ENCODE measurements at regions not wholly inside any gene's neighbourhood (a gene's known extent, or its start where the extent isn't known, plus 50 kb on each side); places are given as distances from the start of the nearest gene placed in this dataset.
"Not testable (repeated sequence)": the region's sequence is repeated elsewhere in the genome, so short reads cannot be mapped to it uniquely, and the experiment has no call there.

GRCh38 chr3:95197661-95198060, 1134.8 kb downstream of the NSUN3 start:
- DNase-seq = no peak

DNA sequence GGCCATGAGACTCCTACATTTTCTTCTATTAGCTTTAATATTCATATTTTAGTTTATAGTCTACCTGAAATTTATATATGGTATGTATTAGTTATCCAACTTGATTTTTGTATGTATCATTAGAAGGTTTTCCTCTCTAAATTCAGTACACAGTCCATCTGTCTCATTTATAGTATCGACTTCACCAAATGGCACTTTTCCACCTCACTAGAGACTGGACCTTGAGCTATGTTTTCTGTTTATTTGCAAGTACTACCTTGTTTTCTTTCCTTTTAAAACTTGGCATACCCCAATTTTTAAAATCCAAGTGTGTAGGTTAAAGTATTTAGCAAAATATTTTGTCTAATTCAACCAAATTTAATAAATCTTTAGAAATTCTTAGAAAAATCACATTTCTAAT, 1137.5 kb downstream of the NSUN3 start:
- DNase-seq = no peak

GRCh38 chr3:95210878-95211277, 1148.0 kb downstream of the NSUN3 start:
- DNase-seq = no peak

- DNase-seq = no peak
Observed at GRCh38 chr3:95212117-95212516, 1149.3 kb downstream of the NSUN3 start.

DNA sequence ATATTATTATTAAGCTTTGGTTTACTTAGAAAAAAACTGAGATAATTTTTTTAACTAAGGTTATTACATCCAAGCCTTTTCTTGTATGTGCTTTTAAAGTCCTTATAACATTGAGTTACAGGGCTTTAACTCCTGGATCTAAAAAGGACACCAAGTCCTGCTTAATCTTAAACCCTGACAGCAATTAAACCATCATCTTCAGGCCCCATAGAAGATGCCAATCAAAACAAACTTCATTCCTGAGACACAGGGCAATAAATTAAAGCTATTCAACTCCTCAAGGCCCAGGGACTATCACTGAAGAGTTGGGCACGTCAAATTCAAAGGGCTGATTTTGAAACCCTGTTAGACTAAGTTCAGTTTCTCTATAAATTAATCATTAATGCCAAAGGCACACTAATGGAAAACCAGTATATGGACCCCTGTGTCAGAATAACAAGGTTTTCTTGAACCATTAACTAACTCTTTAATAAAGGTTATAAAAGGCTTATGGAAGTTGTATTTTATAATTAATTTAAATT, 1152.6 kb downstream of the NSUN3 start:
- DNase-seq = no peak

DNA sequence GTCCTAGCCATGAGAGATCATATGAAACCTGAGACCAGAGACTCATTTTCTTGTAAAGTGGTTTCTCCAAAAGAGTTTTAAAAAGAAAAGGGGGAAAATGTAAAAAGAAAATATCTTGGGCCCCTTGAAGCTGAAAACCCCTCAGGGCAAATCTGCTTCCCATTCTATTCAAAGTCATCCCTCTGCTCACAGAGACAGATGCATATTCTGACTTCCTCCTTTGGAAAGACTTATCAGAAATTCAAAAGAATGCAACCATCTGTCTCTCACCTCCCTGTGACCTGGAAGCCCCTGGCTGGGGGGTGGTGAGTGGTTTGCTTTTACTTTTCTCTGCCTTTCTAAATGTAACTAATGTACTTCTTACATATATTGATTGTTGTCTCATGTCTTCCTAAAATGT, 1154.8 kb downstream of the NSUN3 start:
- DNase-seq = no peak

GRCh38 chr3:95218484-95218883, 1155.6 kb downstream of the NSUN3 start:
- DNase-seq = no peak

DNA sequence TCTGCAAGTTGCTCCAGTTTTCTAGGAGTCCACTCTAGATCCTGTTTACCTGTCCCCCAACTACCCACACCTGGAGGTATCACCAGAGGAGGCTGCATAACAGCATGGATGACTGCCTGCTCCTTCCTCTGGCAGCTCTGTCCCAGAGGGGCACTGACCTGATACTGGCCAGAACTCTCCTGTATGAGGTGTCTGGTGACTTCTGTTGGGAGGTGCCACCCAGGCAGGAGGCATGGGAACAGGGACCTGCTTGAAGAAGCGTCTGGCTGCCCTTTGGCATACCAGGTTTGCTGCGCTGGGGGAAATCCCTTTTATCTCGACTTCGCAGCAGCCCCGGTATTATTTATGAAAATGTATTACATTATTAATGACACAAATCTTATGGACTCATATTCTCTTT, 1163.6 kb downstream of the NSUN3 start:
- no peak for DNase-seq

DNA sequence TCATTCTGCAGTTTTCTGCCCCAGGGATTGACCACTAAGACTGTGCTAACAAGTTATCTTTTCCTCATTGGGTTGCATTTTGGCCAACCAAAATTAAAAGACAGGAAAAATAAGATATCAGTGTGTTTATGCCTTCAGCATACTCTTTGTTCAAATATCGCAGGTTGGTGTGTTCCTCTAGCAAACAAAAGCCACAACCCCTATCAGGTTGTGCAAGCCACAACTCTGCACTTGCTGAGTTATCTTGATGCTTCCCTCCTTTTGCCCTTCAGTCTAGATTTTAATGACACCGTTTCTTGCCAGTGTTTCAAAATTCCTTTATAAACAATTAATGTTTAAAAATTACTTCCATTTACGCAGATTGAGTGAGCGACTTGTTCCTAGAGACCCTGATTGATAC, 1164.2 kb downstream of the NSUN3 start:
- no peak for DNase-seq

- DNase-seq = no peak
Observed at GRCh38 chr3:95228416-95228815, 1165.6 kb downstream of the NSUN3 start.

GRCh38 chr3:95235916-95236315, 1173.1 kb downstream of the NSUN3 start:
- no peak for DNase-seq

- no peak for DNase-seq
Observed at GRCh38 chr3:95237783-95238182, 1174.9 kb downstream of the NSUN3 start.

DNA sequence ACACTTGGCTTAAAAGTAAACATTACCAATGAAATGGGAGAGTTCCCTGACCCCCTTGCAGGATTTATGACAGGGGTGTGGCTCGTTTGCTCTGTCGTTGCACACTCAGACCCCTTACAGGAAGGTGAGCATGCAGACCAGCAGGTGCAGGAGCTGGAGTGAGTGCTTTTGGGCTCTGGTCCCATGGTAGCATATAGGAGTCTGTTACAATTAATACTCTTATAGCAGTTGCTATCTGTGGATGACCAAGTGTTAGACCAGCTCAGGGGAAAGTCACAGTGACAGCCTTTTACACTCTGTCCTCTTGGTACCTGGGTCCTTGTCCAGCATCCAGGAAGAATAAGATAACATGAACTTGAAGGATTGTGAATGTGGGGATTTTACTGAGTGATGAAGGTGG, 1177.5 kb downstream of the NSUN3 start:
- DNase-seq = no peak

- DNase-seq = not testable (repeated sequence)
Observed at GRCh38 chr3:95241256-95241655, 1178.4 kb downstream of the NSUN3 start.

DNA sequence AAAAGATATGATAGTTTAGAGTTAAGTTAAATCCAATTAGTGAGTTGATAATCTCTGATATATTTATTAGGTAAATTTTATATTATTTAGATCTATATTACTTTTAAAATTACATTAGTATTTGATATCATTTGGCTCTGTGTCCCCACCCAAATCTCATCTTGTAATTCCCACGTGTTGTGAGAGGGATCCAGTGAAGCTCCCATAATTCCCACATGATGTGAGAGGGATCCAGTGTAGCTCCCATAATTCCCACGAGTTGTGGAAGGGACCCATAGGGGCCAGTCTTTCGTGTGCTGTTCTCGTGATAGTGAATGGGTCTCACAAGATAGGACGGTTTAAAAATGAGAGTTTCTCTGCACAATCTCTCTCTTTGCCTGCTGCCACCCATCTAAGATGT, 1183.6 kb downstream of the NSUN3 start:
- DNase-seq = no peak

DNA sequence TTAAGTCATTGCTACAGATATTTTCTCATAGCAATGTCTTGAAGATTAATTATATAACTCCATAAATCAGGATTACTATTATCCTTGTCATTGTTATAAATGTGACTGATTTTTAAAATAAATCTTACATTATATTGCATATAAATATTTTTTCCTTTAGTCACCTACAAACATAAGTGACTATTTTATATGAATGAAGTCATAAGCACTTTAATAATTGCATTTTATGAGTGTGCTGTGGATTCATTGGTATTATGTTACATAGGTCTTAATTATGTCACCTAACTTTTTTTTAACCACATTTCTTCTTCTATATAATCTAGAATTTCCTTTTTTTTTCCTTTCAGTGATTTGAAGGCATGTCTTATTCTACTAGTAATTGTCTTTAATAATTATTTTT, 1191.2 kb downstream of the NSUN3 start:
- DNase-seq = no peak

DNA sequence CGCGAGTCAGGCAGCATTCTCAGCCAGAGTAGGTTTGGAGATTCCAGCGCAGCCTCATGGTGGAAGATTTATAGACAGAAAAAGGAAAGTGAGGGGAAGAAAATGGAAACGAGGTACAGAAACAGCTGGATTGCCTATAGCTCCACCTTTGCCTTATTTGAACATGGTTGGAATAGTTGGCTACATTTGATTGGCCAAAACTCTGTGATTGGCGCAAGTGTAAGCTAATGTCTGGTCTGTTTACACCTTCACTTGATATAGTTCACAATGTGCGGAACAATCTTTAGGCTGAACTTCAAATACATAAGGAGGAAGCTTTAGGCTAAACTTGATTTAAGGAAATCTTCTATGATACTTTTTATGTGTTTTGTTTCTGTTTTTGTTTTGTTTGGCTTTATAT, 1191.9 kb downstream of the NSUN3 start:
- DNase-seq = no peak

GRCh38 chr3:95265129-95265528, 1202.3 kb downstream of the NSUN3 start:
- DNase-seq = no peak

- no peak for DNase-seq
Observed at GRCh38 chr3:95271395-95271794, 1208.5 kb downstream of the NSUN3 start.

DNA sequence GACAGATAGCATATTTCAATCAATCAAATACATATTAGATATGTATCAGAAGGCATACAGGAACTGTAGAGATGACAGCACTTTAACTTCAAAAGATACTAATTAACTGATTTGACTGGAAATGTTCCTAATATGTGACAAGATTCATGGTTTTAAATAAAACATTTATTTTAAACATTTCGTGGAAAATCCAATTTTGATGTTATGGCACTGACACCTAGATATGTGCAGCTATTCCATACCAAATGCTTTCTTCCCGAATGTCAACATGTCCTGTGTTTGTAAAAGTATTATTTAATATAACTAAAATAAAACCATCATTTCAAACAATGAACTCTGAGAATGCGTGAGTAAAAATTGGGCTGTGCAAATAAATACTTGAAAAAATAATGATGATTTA, 1209.3 kb downstream of the NSUN3 start:
- DNase-seq = no peak

DNA sequence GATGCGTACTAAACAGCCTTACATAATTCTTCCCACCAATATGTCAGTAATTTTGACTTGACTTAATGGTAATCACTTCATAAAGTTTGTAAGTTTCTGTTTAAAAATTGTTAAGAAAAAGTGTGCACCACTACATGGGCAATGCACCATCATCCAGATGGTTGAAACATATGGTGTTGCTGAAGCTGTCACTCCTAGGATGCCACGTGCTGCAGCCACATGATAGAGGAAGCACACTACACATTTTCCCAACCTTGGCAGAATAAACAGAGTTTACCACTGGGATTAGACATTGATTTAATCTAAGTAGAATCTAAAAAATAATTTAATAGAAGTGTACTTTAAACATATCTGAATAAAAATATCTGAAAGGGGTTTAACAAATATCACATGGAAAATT, 1209.9 kb downstream of the NSUN3 start:
- no peak for DNase-seq

- DNase-seq = no peak
Observed at GRCh38 chr3:95277613-95278012, 1214.8 kb downstream of the NSUN3 start.

DNA sequence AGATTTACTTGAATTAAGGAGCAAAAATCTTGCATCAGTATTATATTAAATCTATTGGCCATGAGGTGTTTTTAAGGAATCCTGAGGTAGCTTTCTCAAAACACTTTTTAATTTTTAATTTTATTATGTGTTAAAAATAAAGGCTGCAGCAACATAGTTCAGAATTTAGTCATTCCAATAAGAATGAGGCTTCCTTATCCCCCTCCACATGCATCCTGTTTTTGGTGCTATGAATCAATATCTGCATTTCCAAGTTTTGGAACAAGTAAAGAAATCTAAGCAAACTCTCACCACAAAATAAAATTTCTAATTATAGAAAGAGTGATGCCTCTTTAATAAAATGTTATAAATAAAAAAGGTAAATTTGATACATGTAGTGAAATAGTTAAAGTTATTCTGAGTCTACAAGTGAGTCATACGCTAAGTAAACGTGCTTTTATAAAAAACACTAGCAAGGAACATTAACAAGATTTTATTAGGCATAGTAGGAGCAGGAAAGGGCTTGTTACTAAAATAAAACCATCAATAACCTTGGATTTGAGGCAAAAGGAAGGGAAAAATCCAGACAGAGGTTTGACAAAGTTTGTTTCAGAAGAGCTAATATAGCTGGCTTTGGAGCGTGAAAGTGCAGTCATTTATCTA, 1218.0 kb downstream of the NSUN3 start:
- DNase-seq = no peak

DNA sequence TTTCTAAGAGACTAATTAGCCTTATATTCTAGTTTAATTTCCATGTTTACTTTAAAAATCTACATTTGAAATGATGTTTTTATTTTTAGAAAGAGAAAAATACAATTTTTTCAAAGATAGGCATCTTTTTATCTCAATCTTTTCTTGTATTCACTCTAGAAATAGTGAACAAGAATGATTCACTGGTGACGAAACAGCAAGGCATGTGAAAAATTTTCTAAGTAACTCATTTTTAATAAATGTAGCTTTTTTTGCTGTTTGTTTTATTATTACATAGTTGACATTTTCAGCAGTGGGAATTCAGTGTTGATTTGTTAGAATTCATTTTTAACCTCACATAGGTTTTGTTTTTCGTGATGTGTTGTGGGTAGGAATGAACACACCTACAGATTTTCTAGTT, 1226.4 kb downstream of the NSUN3 start:
- no peak for DNase-seq

DNA sequence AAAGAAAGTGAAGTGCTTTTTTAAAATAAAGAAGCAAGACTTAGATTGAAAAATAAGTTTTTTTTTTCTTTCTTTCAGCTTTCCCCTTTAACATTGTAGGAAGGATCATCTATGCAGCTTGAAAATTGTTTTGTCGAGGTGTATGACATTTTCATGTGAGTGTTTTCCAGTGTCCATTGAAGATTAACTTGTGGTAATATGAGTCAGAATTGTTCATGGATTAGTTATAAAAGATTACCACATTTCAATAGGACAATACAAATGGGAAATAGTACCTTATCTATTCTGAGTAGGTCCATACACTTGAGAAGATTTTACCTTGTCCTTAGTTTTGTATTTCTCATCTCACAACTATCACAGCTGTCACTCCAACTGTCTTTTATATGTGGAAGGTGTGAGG, 1234.7 kb downstream of the NSUN3 start:
- DNase-seq = no peak
